ENCODE measurements at regions not wholly inside any gene's neighbourhood (a gene's known extent, or its start where the extent isn't known, plus 50 kb on each side); places are given as distances from the start of the nearest gene placed in this dataset.

- TF ChIP-seq CTCF (IDR thresholded peaks at IDR 0.05) (no peak), KDM1A (IDR thresholded peaks at IDR 0.05; ENCODE audit: low read depth) (no peak), USF2 (IDR thresholded peaks at IDR 0.05) (no peak), CHD2 (IDR thresholded peaks at IDR 0.05; ENCODE audit: low read length, partially characterized antibody) (no peak), POLR2A (IDR thresholded peaks at IDR 0.05; ENCODE audit: low read length) (no peak), RFX5 (IDR thresholded peaks at IDR 0.05) (no peak), MAX (IDR thresholded peaks at IDR 0.05) (no peak), NR3C1 (IDR thresholded peaks at IDR 0.05) (no peak), EP300 (IDR thresholded peaks at IDR 0.05) (no peak), ZNF302 (CRISPR knock-in tag; IDR thresholded peaks at IDR 0.05) (no peak)
These were observed 1005.0 kb downstream of the TMTC2 start for GRCh38 chr12:83691730-83692129.

Measured in A549 (cell line).